Astrocyte of the spinal cord (primary cell): ENCODE measurements at regions not wholly inside any gene's neighbourhood (a gene's known extent, or its start where the extent isn't known, plus 50 kb on each side); places are given as distances from the start of the nearest gene placed in this dataset.

Experiments used
- DNase-seq: peaks from one replicate; pipeline ENCODE4 v3.0.0; 2011; ENCODE audit warnings: low read depth, low spot score
- H3K4me3 ChIP-seq: 2 replicates; pipeline ENCODE4 v1.5.1; 2011; ENCODE audit warnings: low read depth, mild to moderate bottlenecking, low read length, moderate library complexity
- CTCF ChIP-seq: IDR thresholded peaks from 2 replicates; pipeline ENCODE4 v1.5.1; 2012; ENCODE audit warnings: low read depth, mild to moderate bottlenecking, low read length, inconsistent platforms
- in situ Hi-C: cut with HindIII; loops from 2 replicates; pipeline ENCODE4 v1.10.0; 2017; ENCODE audit warnings: low sequenced_read_pairs

DNA sequence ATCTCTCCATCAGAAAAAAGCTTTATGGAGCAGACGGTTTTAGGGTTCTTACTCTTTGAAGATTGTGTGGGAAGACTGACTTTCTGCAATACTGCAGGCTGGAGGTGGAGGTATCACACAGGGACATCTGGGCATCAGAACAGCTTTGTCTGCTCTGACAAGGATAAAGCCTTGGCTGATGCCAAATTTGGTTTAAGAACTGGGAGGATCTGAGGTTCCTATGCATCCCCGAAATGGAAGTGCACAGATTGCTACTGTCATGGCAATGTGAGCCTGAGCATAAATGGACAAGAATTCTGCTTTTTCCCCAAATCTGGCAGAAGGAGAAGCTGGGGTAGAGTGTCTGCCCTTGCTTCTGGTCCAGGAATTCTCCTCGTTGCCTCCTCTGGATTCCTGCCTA is 424.3 kb downstream of the SLC4A3 start:
- DNase-seq: no peak
- in situ Hi-C loops: no loop called here
- no peak for TF ChIP-seq CTCF
- H3K4me3 ChIP-seq: no peak overlapping the region

GRCh38 chr2:220053919-220054318 is 426.5 kb downstream of the SLC4A3 start:
- in situ Hi-C loops: no loop called here
- no peak for DNase-seq
- TF ChIP-seq CTCF: peak; percentile 29
- no peak overlapping the region for H3K4me3 ChIP-seq

DNA sequence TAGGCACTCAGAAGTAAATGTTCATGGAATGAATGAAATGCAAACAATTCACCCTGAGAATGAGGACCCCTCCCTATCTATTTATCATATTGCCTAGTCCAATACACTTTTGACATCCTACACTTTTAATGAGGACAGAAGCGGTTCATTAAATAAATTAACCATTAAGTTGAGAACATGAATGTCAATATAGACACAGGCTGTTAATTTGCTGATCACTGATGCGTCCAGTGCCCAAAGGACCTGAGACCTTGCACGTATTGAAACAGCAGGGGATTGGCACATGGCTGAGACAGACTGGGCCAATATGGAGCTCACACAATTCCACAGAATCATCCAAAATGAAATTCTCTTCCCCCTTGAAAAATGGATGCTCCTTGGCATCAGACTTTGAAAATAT is 430.0 kb downstream of the SLC4A3 start:
- H3K4me3 ChIP-seq: no peak overlapping the region
- no peak for DNase-seq
- no peak for TF ChIP-seq CTCF
- in situ Hi-C loops: no loop called here

- DNase-seq: no peak
- TF ChIP-seq CTCF: no peak
- H3K4me3 ChIP-seq: no peak overlapping the region
- in situ Hi-C loops: no loop called here
Observed at GRCh38 chr2:220057916-220058315, 430.5 kb downstream of the SLC4A3 start.

- no peak for TF ChIP-seq CTCF
- in situ Hi-C loops: no loop called here
- no peak for DNase-seq
- H3K4me3 ChIP-seq: no peak overlapping the region
Observed at GRCh38 chr2:220064111-220065030, 436.9 kb downstream of the SLC4A3 start.

GRCh38 chr2:220065581-220065980 is 438.2 kb downstream of the SLC4A3 start:
- in situ Hi-C loops: no loop called here
- H3K4me3 ChIP-seq: no peak overlapping the region
- no peak for DNase-seq
- no peak for TF ChIP-seq CTCF
